HEK293 (cell line): ENCODE measurements at regions not wholly inside any gene's neighbourhood (a gene's known extent, or its start where the extent isn't known, plus 50 kb on each side); places are given as distances from the start of the nearest gene placed in this dataset.

Experiments used
- CTCF ChIP-seq: fragments of 450-650 bp; formaldehyde crosslinking; IDR thresholded peaks from 2 replicates; pipeline ENCODE4 v1.5.1; 2016; ENCODE audit warnings: missing biosample characterization, missing genetic modification characterization
- ZNF521 ChIP-seq: fragments of 450-650 bp; formaldehyde crosslinking; IDR thresholded peaks from 2 replicates; pipeline ENCODE4 v1.5.1; 2017; ENCODE audit warnings: missing biosample characterization, mild to moderate bottlenecking, missing genetic modification characterization

GRCh38 chr5:174229514-174230370 lies 184.2 kb downstream of the NSG2 start:
- TF ChIP-seq CTCF (no peak), ZNF521 (no peak)
